Ishikawa (cell line): ENCODE measurements at regions not wholly inside any gene's neighbourhood (a gene's known extent, or its start where the extent isn't known, plus 50 kb on each side); places are given as distances from the start of the nearest gene placed in this dataset.

Source experiments
- CEBPB ChIP-seq: IDR thresholded peaks from 2 replicates; pipeline ENCODE4 v1.6.1; 2012
- CREB1 ChIP-seq: IDR thresholded peaks from 2 replicates; pipeline ENCODE4 v1.6.1; 2012; ENCODE audit warnings: low read depth
- EGR1 ChIP-seq: IDR thresholded peaks from 2 replicates; pipeline ENCODE4 v1.6.1; 2012
- EP300 ChIP-seq: IDR thresholded peaks from 2 replicates; pipeline ENCODE4 v1.6.1; 2012; ENCODE audit warnings: borderline replicate concordance
- FOXM1 ChIP-seq: IDR thresholded peaks from 2 replicates; pipeline ENCODE4 v1.6.1; 2012; ENCODE audit warnings: low read depth, borderline replicate concordance
- MAX ChIP-seq: IDR thresholded peaks from 2 replicates; pipeline ENCODE4 v1.6.1; 2012
- NFIC ChIP-seq: IDR thresholded peaks from 2 replicates; pipeline ENCODE4 v1.6.1; 2012
- RAD21 ChIP-seq: IDR thresholded peaks from 2 replicates; pipeline ENCODE4 v1.6.1; 2012; ENCODE audit warnings: low read depth
- TAF1 ChIP-seq: IDR thresholded peaks from 2 replicates; pipeline ENCODE4 v1.6.1; 2012; ENCODE audit warnings: low read depth, mild to moderate bottlenecking
- TCF12 ChIP-seq: IDR thresholded peaks from 2 replicates; pipeline ENCODE4 v1.6.1; 2012; ENCODE audit warnings: low read depth
- TEAD4 ChIP-seq: IDR thresholded peaks from 2 replicates; pipeline ENCODE4 v1.6.1; 2012
- USF1 ChIP-seq: IDR thresholded peaks from 2 replicates; pipeline ENCODE4 v1.6.1; 2012
- YY1 ChIP-seq: IDR thresholded peaks from 2 replicates; pipeline ENCODE4 v1.6.1; 2012; ENCODE audit warnings: low read depth
- ZBTB7A ChIP-seq: IDR thresholded peaks from 2 replicates; pipeline ENCODE4 v1.6.1; 2012; ENCODE audit warnings: low read depth
- TF ChIP-seq, protein P1 (sequence below): IDR thresholded peaks from 2 replicates; pipeline ENCODE4 v1.6.1; 2012; ENCODE audit warnings: low read depth, mild to moderate bottlenecking

- TF ChIP-seq YY1 = no peak
- TF ChIP-seq EP300 = no peak
These were observed 145.8 kb downstream of the SLC38A6 start for GRCh38 chr14:61126603-61127498.

DNA sequence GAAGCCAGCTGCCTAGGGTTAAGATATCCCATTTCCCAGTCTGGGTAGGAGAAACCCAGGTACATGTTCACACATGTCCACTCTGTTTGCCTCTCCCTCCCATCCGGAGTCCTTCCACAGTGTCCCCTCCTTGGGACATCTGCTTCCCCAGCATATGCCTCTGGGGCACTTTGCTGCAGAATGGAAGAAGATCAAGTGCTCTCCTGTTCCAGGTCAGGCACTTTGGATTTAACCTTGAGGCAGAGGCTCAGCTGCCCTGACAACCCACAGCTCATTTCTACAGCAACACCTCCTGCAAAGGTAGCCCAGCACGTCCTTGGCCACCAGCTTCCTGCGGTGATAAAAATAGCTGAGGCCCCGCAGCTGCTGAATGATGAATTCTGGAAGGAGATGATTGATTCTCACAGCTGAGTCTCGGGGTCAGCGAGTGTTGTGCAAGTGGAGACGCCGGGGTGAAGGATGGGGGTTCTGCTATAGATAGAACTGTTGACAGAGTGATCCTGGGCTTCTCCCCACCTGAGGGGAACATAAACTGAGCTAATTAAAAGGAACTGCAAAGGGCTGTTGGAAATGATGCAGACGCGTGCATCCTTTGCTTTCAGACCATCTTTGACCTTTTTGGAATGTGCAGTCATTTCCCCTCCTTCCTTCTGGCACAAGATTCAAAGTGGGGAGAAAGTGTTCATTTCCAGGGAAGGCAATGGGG lies 145.0 kb downstream of the SLC38A6 start:
- TF ChIP-seq USF1 = no peak
- TF ChIP-seq YY1 = no peak
- no peak for TF ChIP-seq RAD21
- TF ChIP-seq CEBPB = no peak
- no peak for TF ChIP-seq TCF12
- TF ChIP-seq, protein P1, sequence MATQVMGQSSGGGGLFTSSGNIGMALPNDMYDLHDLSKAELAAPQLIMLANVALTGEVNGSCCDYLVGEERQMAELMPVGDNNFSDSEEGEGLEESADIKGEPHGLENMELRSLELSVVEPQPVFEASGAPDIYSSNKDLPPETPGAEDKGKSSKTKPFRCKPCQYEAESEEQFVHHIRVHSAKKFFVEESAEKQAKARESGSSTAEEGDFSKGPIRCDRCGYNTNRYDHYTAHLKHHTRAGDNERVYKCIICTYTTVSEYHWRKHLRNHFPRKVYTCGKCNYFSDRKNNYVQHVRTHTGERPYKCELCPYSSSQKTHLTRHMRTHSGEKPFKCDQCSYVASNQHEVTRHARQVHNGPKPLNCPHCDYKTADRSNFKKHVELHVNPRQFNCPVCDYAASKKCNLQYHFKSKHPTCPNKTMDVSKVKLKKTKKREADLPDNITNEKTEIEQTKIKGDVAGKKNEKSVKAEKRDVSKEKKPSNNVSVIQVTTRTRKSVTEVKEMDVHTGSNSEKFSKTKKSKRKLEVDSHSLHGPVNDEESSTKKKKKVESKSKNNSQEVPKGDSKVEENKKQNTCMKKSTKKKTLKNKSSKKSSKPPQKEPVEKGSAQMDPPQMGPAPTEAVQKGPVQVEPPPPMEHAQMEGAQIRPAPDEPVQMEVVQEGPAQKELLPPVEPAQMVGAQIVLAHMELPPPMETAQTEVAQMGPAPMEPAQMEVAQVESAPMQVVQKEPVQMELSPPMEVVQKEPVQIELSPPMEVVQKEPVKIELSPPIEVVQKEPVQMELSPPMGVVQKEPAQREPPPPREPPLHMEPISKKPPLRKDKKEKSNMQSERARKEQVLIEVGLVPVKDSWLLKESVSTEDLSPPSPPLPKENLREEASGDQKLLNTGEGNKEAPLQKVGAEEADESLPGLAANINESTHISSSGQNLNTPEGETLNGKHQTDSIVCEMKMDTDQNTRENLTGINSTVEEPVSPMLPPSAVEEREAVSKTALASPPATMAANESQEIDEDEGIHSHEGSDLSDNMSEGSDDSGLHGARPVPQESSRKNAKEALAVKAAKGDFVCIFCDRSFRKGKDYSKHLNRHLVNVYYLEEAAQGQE = no peak
- no peak for TF ChIP-seq EP300
- no peak for TF ChIP-seq ZBTB7A
- no peak for TF ChIP-seq FOXM1

GRCh38 chr14:61125041-61125866 lies 144.2 kb downstream of the SLC38A6 start:
- TF ChIP-seq TCF12 (no peak), EP300 (no peak), YY1 (no peak), EGR1 (no peak), TEAD4 (no peak), RAD21 (no peak), FOXM1 (no peak), CEBPB (no peak), ZBTB7A (no peak)
- TF ChIP-seq, protein P1 = no peak

GRCh38 chr14:61122862-61123261 lies 141.8 kb downstream of the SLC38A6 start:
- no peak for TF ChIP-seq TAF1
- TF ChIP-seq ZBTB7A = no peak
- TF ChIP-seq FOXM1 = no peak
- TF ChIP-seq MAX = no peak
- no peak for TF ChIP-seq NFIC
- no peak for TF ChIP-seq YY1
- TF ChIP-seq CREB1 = no peak
- TF ChIP-seq EP300 = no peak
- TF ChIP-seq, protein P1 = no peak
- no peak for TF ChIP-seq RAD21
- no peak for TF ChIP-seq TCF12
- no peak for TF ChIP-seq CEBPB
- TF ChIP-seq TEAD4 = no peak
- no peak for TF ChIP-seq EGR1
- TF ChIP-seq USF1 = no peak
